HG02588 (cell line): ENCODE measurements at regions not wholly inside any gene's neighbourhood (a gene's known extent, or its start where the extent isn't known, plus 50 kb on each side); places are given as distances from the start of the nearest gene placed in this dataset.

Source experiments
- ATAC-seq: cut with Tn5 transposase; IDR thresholded peaks from one replicate; pipeline ENCODE4 v1.9.1; 2021; ENCODE audit warnings: mild to moderate bottlenecking, moderate library complexity; ENCODE audit not compliant: unreplicated experiment

GRCh38 chr2:220194630-220195584 is 567.5 kb downstream of the SLC4A3 start:
- ATAC-seq = no peak

- ATAC-seq = no peak
These were observed 571.5 kb downstream of the SLC4A3 start for GRCh38 chr2:220198896-220199295.

- no peak for ATAC-seq
These were observed 574.6 kb downstream of the SLC4A3 start for GRCh38 chr2:220202066-220202465.

GRCh38 chr2:220209093-220209492 is 581.7 kb downstream of the SLC4A3 start:
- ATAC-seq = no peak

GRCh38 chr2:220209751-220210150 is 582.3 kb downstream of the SLC4A3 start:
- ATAC-seq = no peak

GRCh38 chr2:220212296-220213080 is 585.1 kb downstream of the SLC4A3 start:
- ATAC-seq = no peak

GRCh38 chr2:220215785-220216184 is 588.4 kb downstream of the SLC4A3 start:
- no peak for ATAC-seq

GRCh38 chr2:220219371-220219770 is 591.9 kb downstream of the SLC4A3 start:
- ATAC-seq = no peak

- ATAC-seq = no peak
These were observed 592.6 kb downstream of the SLC4A3 start for GRCh38 chr2:220220009-220220408.

- no peak for ATAC-seq
These were observed 594.6 kb downstream of the SLC4A3 start for GRCh38 chr2:220221992-220222391.

- no peak for ATAC-seq
These were observed 597.5 kb downstream of the SLC4A3 start for GRCh38 chr2:220224691-220225543.

GRCh38 chr2:220226076-220226475 is 598.6 kb downstream of the SLC4A3 start:
- ATAC-seq = no peak

- no peak for ATAC-seq
These were observed 599.1 kb downstream of the SLC4A3 start for GRCh38 chr2:220226546-220226945.

- ATAC-seq = no peak
These were observed 600.0 kb downstream of the SLC4A3 start for GRCh38 chr2:220227266-220227920.

- ATAC-seq = no peak
These were observed 601.0 kb downstream of the SLC4A3 start for GRCh38 chr2:220228310-220229006.

GRCh38 chr2:220240641-220241040 is 613.2 kb downstream of the SLC4A3 start:
- no peak for ATAC-seq

GRCh38 chr2:220241423-220241822 is 614.0 kb downstream of the SLC4A3 start:
- no peak for ATAC-seq

- ATAC-seq = no peak
These were observed 616.1 kb downstream of the SLC4A3 start for GRCh38 chr2:220243571-220243970.

GRCh38 chr2:220246386-220246785 is 619.0 kb downstream of the SLC4A3 start:
- no peak for ATAC-seq
